H7 (cell line): ENCODE measurements at regions not wholly inside any gene's neighbourhood (a gene's known extent, or its start where the extent isn't known, plus 50 kb on each side); places are given as distances from the start of the nearest gene placed in this dataset.
"Not testable (repeated sequence)": the region's sequence is repeated elsewhere in the genome, so short reads cannot be mapped to it uniquely, and the experiment has no call there.

Source experiments
- DNase-seq: peaks from one replicate; pipeline ENCODE4 v3.0.0; 2012
- H3K27me3 ChIP-seq: 2 replicates; pipeline ENCODE4 v1.6.0; 2011; ENCODE audit warnings: mild to moderate bottlenecking, low read length; ENCODE audit not compliant: control insufficient read depth, insufficient read depth
- H3K36me3 ChIP-seq: replicated peaks from 2 replicates; pipeline ENCODE4 v1.5.1; 2011; ENCODE audit warnings: low read length; ENCODE audit not compliant: control insufficient read depth, insufficient read depth
- H3K4me3 ChIP-seq: 2 replicates; pipeline ENCODE4 v1.5.1; 2011; ENCODE audit warnings: low read depth, mild to moderate bottlenecking, control low read depth, low read length, moderate library complexity; ENCODE audit not compliant: insufficient read depth

DNA sequence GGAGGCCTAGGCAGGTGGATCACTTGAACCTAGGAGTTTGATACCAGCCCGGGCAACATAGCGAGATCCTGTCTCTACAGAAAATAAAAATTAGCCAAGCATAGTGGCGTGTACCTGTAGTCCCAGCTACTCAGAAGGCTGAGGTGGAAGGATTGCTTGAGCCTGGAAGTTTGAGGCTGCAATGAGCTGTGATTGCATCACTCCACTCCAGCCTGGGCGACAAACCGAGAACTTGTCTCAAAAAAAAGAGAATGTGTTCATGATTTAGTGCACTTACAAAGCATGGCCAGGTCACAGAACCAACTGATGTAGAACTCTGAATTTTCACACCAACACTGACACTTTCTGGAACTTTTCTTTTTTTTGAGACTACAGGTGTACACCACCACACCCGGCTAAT, 182.7 kb downstream of the ZFP64 start:
- H3K27me3 ChIP-seq: no peaks in the 10 kb centered on the region
- no peak overlapping the region for H3K4me3 ChIP-seq
- H3K36me3 ChIP-seq: no peaks in the 10 kb centered on the region
- DNase-seq: no peak

GRCh38 chr20:52004715-52005114, 186.9 kb downstream of the ZFP64 start:
- Histone ChIP-seq H3K27me3 (no peaks in the 10 kb centered on the region), H3K4me3 (no peak overlapping the region), H3K36me3 (no peaks in the 10 kb centered on the region)
- no peak for DNase-seq

DNA sequence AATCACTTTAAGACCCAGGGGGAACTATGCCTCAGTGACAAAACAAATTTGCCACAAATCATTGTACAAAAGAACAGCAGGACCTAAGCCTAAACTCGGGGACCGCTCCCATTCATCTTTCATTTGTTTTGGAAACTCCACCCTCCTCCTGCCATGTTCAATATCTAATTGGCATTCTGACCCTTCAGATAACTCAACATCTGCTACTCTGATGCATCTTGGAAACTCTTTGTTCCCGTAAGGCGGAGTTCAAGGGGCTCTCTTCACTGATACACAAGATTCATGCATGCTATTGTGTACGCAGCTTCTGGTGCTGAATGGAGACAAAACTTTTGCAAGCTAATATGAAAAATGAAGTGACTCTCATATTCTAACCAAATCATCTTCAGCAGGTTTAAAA, 187.6 kb downstream of the ZFP64 start:
- Histone ChIP-seq H3K36me3 (no peaks in the 10 kb centered on the region), H3K27me3 (no peaks in the 10 kb centered on the region), H3K4me3 (no peak overlapping the region)
- peak; percentile 36 for DNase-seq

DNA sequence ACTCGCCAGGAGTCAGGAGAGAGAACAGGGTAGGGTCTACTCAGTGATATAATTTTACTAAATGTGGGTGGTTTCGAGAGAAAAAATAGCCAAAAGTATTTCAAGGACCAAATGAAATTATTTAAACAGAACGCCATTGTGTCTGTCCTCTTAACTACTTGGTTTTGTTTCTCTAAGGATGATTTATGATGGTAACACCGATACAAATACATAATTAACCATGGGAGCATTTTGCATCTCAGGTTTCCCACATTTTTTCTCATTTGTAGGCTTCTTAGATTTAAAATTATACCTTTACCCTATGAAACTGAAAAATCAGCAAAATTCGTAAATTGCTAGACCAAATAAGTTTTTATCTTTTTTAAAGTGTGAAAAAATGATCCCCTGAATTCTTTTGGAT, 188.2 kb downstream of the ZFP64 start:
- H3K27me3 ChIP-seq: no peaks in the 10 kb centered on the region
- no peaks in the 10 kb centered on the region for H3K36me3 ChIP-seq
- no peak for DNase-seq
- no peak overlapping the region for H3K4me3 ChIP-seq

GRCh38 chr20:52001999-52002666, 189.4 kb downstream of the ZFP64 start:
- Histone ChIP-seq H3K36me3 (no peaks in the 10 kb centered on the region), H3K27me3 (no peaks in the 10 kb centered on the region), H3K4me3 (no peak overlapping the region)
- DNase-seq: peak; percentile 64

DNA sequence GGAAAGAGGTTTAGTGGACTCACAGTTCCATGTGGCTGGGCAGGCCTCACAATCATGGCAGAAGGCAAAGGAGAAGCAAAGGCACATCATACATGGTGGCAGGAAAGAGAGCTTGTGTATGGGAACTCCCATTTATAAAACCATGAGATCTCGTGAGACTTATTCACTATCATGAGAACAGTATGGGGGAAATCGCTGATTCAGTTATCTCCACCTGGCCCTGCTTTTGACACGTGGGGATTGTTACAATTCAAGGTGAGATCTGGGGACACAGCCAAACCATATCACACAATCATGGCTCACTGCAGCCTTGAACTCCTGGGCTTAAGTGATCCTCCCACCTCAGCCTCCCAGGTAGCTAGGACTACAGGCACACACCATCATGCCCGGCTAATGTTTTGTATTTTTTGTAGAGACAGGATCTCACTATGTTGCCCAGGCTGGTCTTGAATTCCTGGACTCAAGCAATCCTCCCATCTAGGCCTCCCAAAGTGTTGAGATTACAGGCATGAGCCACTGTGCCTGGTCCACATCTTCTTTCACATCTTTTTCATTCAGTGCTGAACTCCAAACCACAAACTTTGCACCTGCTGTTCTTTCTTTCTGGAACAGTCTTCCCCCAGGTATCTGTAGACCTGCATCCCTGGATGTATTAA, 194.2 kb downstream of the ZFP64 start:
- H3K4me3 ChIP-seq, H3K27me3 ChIP-seq, H3K36me3 ChIP-seq, DNase-seq: not testable (repeated sequence)

GRCh38 chr20:51995551-51995951, 193.2 kb upstream of the SALL4 start:
- no peaks in the 10 kb centered on the region for H3K27me3 ChIP-seq
- H3K36me3 ChIP-seq: no peaks in the 10 kb centered on the region
- DNase-seq: no peak
- no peak overlapping the region for H3K4me3 ChIP-seq

GRCh38 chr20:51994751-51995417, 192.6 kb upstream of the SALL4 start:
- H3K27me3 ChIP-seq: no peaks in the 10 kb centered on the region
- DNase-seq: no peak
- H3K4me3 ChIP-seq: no peak overlapping the region
- H3K36me3 ChIP-seq: no peaks in the 10 kb centered on the region

- Histone ChIP-seq H3K27me3 (no peaks in the 10 kb centered on the region), H3K36me3 (no peaks in the 10 kb centered on the region)
- no peak for DNase-seq
Measured at GRCh38 chr20:51987812-51988211, 185.5 kb upstream of the SALL4 start.

GRCh38 chr20:51985013-51985415, 182.7 kb upstream of the SALL4 start:
- no peak overlapping the region for H3K4me3 ChIP-seq
- no peaks in the 10 kb centered on the region for H3K27me3 ChIP-seq
- DNase-seq: peak; percentile 56
- H3K36me3 ChIP-seq: no peaks in the 10 kb centered on the region

More at GRCh38 chr20:51987812-51988211, 185.5 kb upstream of the SALL4 start:
- no peak overlapping the region for H3K4me3 ChIP-seq

- no peak for DNase-seq
Measured at GRCh38 chr20:51980277-51980676, 178.0 kb upstream of the SALL4 start.

GRCh38 chr20:51979226-51979625, 176.9 kb upstream of the SALL4 start:
- Histone ChIP-seq H3K27me3 (no peaks in the 10 kb centered on the region), H3K4me3 (no peak overlapping the region), H3K36me3 (no peaks in the 10 kb centered on the region)
- DNase-seq: no peak

More at GRCh38 chr20:51980277-51980676, 178.0 kb upstream of the SALL4 start:
- no peak overlapping the region for H3K4me3 ChIP-seq
- no peaks in the 10 kb centered on the region for H3K36me3 ChIP-seq
- H3K27me3 ChIP-seq: no peaks in the 10 kb centered on the region

GRCh38 chr20:51978070-51978501, 175.8 kb upstream of the SALL4 start:
- Histone ChIP-seq H3K27me3 (no peaks in the 10 kb centered on the region), H3K4me3 (no peak overlapping the region), H3K36me3 (no peaks in the 10 kb centered on the region)
- no peak for DNase-seq

DNA sequence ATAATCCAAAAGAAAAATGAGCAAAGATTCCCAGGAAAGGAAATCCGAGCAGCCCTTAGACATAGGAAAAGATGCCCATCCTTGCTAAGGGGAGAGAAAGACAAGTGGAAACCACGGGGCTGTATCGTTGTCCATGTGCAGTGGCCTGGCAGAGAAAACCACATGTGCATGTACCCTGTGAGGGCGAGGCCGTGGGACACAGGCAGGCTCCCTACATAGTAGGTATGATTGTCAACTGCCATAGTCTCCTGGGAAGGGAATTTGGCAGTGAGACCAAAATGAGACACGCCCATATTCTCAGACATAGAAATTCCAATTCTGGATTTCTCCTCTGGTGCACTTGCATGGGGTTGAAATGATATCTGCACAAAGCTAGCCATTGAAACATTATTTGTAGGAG, 169.7 kb upstream of the SALL4 start:
- Histone ChIP-seq H3K36me3 (no peaks in the 10 kb centered on the region), H3K27me3 (no peaks in the 10 kb centered on the region), H3K4me3 (no peak overlapping the region)
- DNase-seq: no peak

GRCh38 chr20:51970858-51971257, 168.5 kb upstream of the SALL4 start:
- no peak overlapping the region for H3K4me3 ChIP-seq
- DNase-seq: no peak
- no peaks in the 10 kb centered on the region for H3K27me3 ChIP-seq
- no peaks in the 10 kb centered on the region for H3K36me3 ChIP-seq
